Dendritic cell treated with granulocyte-macrophage colony-stimulating factor and Interleukin-4, amounts not matched to agents 40 ng/mL and 50 ng/mL, for 4 days (primary cell): ENCODE measurements at regions not wholly inside any gene's neighbourhood (a gene's known extent, or its start where the extent isn't known, plus 50 kb on each side); places are given as distances from the start of the nearest gene placed in this dataset.
"Not testable (repeated sequence)": the region's sequence is repeated elsewhere in the genome, so short reads cannot be mapped to it uniquely, and the experiment has no call there.

Source experiments
- H3K27ac Mint-ChIP-seq: one replicate; pipeline ENCODE4 v1.8.0; 2022; ENCODE audit warnings: mild to moderate bottlenecking, mixed read lengths
- H3K27me3 Mint-ChIP-seq: one replicate; pipeline ENCODE4 v1.8.0; 2022; ENCODE audit warnings: mild to moderate bottlenecking, mixed read lengths
- H3K36me3 Mint-ChIP-seq: one replicate; pipeline ENCODE4 v1.8.0; 2022; ENCODE audit warnings: low read depth, mixed read lengths
- H3K4me1 Mint-ChIP-seq: one replicate; pipeline ENCODE4 v1.8.0; 2022; ENCODE audit warnings: low read depth, mixed read lengths
- H3K4me3 Mint-ChIP-seq: one replicate; pipeline ENCODE4 v1.8.0; 2022; ENCODE audit warnings: mild to moderate bottlenecking, moderate library complexity, mixed read lengths
- H3K9me3 Mint-ChIP-seq: one replicate; pipeline ENCODE4 v1.8.0; 2022; ENCODE audit warnings: mixed read lengths
- intact Hi-C: fragments of 100-400 bp; cut with micrococcal nuclease; formaldehyde crosslinking; loops from one replicate; pipeline ENCODE4 v1.15.0; 2022

GRCh38 chr6:145562771-145563615 lies 172.3 kb downstream of the EPM2A start:
- Mint-ChIP-seq H3K4me1 (no peaks in the 10 kb centered on the region), H3K4me3 (no peak overlapping the region), H3K9me3 (peaks cover 13% of the 10 kb centered on the region), H3K27me3 (no peaks in the 10 kb centered on the region), H3K27ac (no peak overlapping the region), H3K36me3 (no peaks in the 10 kb centered on the region)
- intact Hi-C loops = no loop called here

- Mint-ChIP-seq H3K4me3 (no peak overlapping the region), H3K9me3 (peaks cover 13% of the 10 kb centered on the region), H3K27me3 (no peaks in the 10 kb centered on the region), H3K36me3 (no peaks in the 10 kb centered on the region), H3K4me1 (no peaks in the 10 kb centered on the region), H3K27ac (no peak overlapping the region)
- intact Hi-C loops = no loop called here
Observed at GRCh38 chr6:145564553-145564952, 170.8 kb downstream of the EPM2A start.

DNA sequence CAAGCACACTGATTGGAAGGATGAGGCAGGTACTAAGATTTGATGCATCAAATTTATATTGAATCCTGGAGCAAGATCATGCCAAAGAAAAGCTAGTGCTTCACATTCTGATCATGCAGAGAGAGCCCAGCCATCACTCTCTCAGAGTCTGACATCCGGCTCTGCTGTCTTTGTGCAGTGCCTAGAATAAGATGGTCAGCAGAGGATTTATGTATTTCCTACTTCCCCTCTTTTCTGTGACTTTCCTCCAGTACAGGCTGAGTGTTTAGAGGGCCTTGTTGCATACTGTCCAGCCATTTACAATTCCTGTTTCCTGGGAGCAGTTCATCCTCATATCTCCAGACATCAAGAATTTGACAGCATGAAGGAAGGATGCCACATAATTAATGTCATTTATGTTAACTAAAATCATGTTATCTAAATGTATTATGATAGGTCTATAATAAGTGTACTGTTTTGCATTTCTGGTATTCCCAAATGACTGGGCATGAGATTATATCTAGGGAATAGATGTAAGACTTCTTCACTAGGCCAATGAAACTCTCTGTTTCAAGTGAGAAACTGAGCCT lies 167.6 kb downstream of the EPM2A start:
- Mint-ChIP-seq H3K4me1 (no peaks in the 10 kb centered on the region), H3K36me3 (no peaks in the 10 kb centered on the region), H3K27me3 (no peaks in the 10 kb centered on the region), H3K9me3 (peaks cover 14% of the 10 kb centered on the region), H3K4me3 (no peak overlapping the region), H3K27ac (no peak overlapping the region)
- intact Hi-C loops = no loop called here

DNA sequence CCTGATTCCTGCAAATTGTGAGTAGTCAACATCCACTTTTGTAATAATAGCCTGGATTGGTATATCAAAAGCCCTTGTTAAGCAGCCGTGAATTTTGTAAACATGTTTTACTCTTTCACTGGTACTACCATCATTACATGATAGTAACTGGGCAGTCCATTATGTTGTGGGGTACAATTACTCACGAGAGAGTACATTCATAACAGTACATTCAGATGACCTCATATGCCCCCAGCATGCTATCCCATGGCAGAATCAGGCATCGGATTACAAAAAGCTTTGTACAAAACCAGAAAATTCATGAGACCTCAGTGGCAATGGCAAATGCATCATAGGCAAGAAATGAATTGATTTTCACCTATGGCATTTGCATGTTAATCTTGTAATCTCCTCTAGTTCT lies 166.2 kb downstream of the EPM2A start:
- Mint-ChIP-seq H3K27me3 (no peaks in the 10 kb centered on the region), H3K9me3 (peaks cover 17% of the 10 kb centered on the region), H3K36me3 (no peaks in the 10 kb centered on the region), H3K27ac (no peak overlapping the region), H3K4me3 (no peak overlapping the region), H3K4me1 (no peaks in the 10 kb centered on the region)
- intact Hi-C loops = no loop called here

- H3K36me3 Mint-ChIP-seq, intact Hi-C loops, H3K27ac Mint-ChIP-seq, H3K4me1 Mint-ChIP-seq, H3K4me3 Mint-ChIP-seq, H3K27me3 Mint-ChIP-seq: not testable (repeated sequence)
- peaks cover 29% of the 10 kb centered on the region for H3K9me3 Mint-ChIP-seq
Observed at GRCh38 chr6:145570336-145570735, 165.0 kb downstream of the EPM2A start.

DNA sequence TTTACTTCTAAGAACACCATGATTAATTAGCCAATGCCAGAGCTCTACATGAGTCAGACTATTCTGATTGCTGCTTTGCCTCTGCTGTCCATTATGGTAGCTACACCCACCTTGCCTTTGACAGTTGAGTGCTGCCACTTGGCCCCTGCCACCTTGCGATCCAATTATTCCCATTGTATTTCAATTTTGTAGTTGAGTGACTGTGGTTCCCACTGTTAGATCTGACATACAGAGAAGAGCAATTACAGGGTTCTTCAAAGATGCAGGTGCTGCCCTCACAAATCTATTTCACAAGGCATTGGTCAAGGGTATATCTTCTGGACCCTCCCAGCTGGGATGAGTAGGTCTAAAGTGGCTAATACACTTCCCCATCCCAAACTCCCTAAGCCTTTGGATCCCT lies 161.1 kb downstream of the EPM2A start:
- intact Hi-C loops, H3K4me1 Mint-ChIP-seq, H3K36me3 Mint-ChIP-seq, H3K4me3 Mint-ChIP-seq, H3K27ac Mint-ChIP-seq, H3K27me3 Mint-ChIP-seq: not testable (repeated sequence)
- peaks cover 58% of the 10 kb centered on the region for H3K9me3 Mint-ChIP-seq
